SIG-M5 treated with dmso at 0.1 percent for 504 hours (cell line): ENCODE measurements at regions not wholly inside any gene's neighbourhood (a gene's known extent, or its start where the extent isn't known, plus 50 kb on each side); places are given as distances from the start of the nearest gene placed in this dataset.
"Not testable (repeated sequence)": the region's sequence is repeated elsewhere in the genome, so short reads cannot be mapped to it uniquely, and the experiment has no call there.

ENCODE experiments used
- DNase-seq: peaks from one replicate; lab custom pipeline; 2025; ENCODE audit not compliant: unreplicated experiment; lab: John Stamatoyannopoulos, UW

DNA sequence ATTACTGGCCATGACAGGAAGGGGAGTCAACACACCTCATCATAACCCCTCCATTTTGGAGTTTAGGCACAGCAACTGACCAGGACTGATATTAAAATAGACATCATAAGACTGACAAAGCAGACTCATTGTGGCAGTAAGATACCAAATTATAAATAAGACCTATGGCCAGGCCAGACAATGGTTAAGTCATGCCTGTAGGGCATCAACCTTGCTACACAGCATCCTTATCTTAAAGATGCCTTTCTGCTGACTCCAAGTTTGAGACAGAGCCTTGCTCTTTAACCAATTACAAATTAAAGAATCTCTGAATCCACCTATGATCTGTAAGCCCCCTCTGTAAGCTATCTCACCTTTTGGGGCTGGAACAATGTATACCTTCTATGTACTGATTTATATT is 65.5 kb downstream of the VCX2 start:
- no peak for DNase-seq

DNA sequence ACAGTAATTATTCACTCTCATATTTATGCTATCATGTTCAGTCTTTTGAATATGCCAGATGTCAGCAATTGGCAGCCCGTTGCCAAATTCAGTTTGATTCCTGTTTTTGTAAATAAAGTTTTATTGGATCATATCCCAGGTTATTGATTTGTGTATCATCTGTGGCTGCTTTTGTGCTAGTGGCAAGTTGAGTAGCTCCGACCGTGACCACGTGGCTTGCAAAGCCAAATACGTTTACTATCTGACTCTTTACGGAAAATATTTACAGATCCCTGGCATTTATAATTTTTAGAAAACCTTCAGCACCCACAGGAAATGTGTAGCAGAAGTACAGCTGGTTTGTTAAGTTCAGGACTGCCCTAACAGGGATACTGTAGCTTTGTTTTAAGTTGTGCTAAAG is 67.4 kb downstream of the VCX2 start:
- no peak for DNase-seq

GRCh38 chrX:8091510-8091909 is 79.6 kb downstream of the VCX2 start:
- DNase-seq: no peak

GRCh38 chrX:8090906-8091305 is 80.2 kb downstream of the VCX2 start:
- no peak for DNase-seq

DNA sequence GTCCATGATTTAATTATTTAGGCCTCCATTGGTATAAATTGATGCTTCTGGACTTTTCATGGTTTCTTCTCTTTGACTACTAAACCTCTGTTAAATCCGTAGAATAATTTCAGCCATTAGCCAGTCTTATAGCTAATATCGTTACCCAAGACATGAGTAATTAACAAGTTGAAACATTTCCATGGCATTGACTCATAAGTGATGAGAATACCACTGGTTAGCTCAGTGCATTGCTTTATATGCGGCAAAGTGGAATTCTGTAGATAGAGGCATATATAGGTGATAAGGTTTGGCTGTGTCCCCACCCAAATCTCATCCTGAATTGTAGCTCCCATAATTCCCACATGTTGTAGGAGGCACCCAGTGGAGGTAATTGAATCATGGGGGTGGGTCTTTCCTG is 80.6 kb downstream of the VCX2 start:
- DNase-seq: no peak

GRCh38 chrX:8089141-8089540 is 81.9 kb downstream of the VCX2 start:
- DNase-seq: no peak

DNA sequence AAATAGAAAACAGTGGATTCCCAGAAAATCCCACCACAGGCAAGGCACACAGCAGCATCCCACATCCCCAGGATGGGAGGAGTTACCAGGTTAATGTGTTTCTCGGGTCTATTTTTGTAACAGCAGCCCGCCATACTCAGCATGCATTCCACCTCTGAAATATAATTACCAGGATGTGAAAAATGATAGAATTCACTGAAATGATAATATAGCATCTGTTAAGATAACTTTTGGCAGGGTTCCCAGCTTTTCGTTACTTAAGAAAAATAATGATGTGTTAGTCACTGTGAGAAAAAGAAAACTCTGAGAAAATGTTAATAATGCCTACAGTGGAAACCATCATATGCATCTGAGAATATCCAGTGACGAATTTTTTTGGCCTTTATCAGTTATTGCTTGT is 87.1 kb downstream of the VCX2 start:
- DNase-seq: no peak

DNA sequence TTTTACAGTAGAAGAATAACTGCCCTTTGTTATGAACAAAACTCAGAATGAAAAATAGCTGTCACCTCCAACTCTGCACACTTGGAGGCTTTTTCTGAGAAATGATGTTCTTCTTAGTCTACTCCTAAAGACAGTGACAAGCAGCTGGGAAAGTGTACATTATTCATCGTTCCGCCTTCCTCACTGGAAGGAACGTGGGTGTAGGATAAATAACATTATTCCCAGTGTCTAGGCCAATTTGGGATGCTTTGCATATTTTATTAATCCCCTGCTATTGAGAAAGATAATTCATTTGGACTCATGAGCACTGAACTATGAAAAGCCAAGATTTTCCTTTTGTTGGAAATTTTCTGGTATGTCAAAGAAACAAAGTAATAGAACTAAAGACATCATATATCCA is 87.8 kb downstream of the VCX2 start:
- DNase-seq: no peak

DNA sequence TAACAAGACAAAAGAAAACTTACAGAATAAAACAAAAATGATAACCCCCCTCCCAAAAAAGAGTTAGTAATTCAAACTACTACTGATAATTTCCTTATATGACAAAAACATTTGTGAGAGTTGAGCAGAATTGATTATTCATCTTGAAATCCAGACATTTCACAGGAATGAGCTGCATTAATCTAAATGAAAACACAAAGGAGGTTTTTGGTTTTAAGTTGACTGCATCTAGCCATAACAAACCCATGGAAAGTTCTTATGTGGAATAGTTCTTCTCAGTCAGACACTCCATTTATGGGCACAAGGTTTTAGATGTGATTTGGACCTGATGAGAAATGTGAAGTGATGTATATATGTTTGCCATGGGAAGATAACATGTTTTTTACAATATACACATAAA is 95.4 kb downstream of the VCX2 start:
- no peak for DNase-seq

- DNase-seq: no peak
Observed at GRCh38 chrX:8067754-8068462, 103.2 kb downstream of the VCX2 start.

DNA sequence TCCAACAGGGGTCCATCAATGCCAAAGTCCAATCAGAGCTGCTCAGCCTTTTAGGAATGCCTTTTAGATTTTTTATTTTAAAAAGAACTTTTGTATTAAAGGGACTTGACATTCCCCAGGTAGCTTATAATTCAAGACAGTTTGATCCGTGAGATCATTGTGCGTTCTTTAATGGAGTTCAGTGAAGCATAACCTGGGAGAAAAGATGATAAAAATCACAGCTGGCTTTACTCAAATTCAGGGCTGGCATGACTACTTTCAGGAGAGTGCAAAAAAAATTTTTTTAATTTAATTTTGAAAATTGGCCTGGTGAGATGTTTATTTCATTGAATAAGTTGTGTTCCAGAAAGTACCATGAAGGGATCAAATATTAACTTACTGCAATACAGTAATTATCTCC is 118.2 kb downstream of the VCX2 start:
- DNase-seq: no peak

- no peak for DNase-seq
Observed at GRCh38 chrX:8049827-8050226, 121.2 kb downstream of the VCX2 start.

GRCh38 chrX:8048466-8048865 is 121.3 kb upstream of the PNPLA4 start:
- no peak for DNase-seq

DNA sequence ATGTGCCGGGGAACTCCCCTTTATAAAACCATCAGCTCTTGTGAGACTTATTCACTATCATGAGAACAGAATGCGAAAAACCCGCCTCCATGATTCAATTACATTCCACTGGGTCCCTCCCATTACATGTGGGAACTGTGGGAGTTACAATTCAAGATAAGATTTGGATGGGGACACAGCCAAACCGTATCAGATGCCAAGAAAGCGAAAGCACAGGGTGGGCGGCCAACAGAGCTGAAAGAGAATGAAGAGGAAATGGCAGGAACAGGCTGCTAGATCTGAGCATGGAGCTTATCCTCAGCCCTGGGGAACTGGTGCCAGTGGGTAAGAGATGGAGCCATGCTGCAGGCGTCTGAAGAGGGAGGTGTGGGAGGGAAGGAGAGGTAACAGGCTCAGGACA is 117.7 kb upstream of the PNPLA4 start:
- DNase-seq: no peak

DNA sequence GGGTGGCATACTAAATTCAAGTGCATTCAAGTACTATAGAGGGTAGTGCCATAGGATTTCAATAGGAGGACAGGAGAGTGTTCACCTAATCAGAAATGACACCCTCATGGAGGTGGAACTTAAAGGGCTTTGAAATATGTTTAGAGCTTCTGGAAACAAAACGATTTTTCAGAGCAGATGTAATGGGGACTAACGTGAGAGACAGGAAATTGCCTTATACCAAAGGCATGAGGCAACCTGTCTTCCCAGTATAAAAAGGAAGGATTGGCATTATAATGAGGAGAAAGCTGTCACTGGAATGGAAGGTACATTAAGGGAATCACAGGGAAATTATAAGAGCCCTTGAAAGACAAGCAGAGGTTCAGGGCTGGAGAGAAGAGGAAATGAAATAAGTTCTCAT is 116.3 kb upstream of the PNPLA4 start:
- DNase-seq: no peak

DNA sequence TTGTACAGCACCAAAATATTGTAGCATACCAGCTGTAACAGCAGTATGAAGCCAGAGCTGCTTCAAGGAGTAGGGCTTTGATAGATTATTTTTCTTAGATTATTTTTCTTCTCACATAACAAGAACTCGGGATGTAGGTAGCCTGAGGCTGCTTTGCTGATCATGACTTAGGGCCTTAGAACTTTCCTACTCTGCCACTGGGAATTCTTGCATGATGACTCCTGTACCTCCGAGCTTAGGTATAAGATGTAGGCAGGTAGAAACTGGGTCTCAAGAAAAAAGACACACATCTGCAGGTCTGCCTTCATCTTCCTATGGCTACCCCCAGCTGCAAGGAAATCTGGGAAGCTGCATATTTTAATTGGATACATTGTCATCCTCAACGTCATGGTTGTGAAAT is 115.9 kb upstream of the PNPLA4 start:
- DNase-seq: no peak

- no peak for DNase-seq
Observed at GRCh38 chrX:8042304-8042703, 115.1 kb upstream of the PNPLA4 start.

- not testable (repeated sequence) for DNase-seq
Observed at GRCh38 chrX:8039711-8040110, 112.5 kb upstream of the PNPLA4 start.

GRCh38 chrX:8037593-8038348 is 110.6 kb upstream of the PNPLA4 start:
- DNase-seq: no peak

- DNase-seq: no peak
Observed at GRCh38 chrX:8036914-8037313, 109.7 kb upstream of the PNPLA4 start.

GRCh38 chrX:8034058-8034457 is 106.8 kb upstream of the PNPLA4 start:
- DNase-seq: no peak

DNA sequence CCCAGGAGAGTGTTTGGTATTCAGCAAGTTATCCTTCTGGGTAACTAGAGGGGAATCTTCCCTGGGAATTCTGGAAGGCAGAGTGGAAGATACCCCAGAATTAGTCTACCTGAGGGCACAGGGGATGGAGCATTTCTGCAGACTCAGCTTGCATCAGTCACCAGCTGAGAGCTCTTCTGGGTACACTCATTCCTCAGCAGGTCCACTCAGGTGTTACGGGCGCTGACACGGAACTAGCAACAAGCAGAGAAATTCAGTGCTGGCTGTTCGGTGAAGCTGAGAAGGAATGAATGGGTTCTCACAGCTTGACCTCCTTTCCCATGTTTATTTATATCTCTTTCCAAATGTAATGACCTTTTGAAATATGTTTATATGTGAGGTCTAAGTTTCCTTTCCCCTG is 106.0 kb upstream of the PNPLA4 start:
- no peak for DNase-seq

- no peak for DNase-seq
Observed at GRCh38 chrX:8030361-8030760, 103.1 kb upstream of the PNPLA4 start.
